GM12875 (cell line): ENCODE measurements at regions not wholly inside any gene's neighbourhood (a gene's known extent, or its start where the extent isn't known, plus 50 kb on each side); places are given as distances from the start of the nearest gene placed in this dataset.

Source experiments
- H3K4me3 ChIP-seq: one replicate; pipeline ENCODE4 v1.5.1; 2011; ENCODE audit warnings: low read depth, low read length, control low read depth
- TF ChIP-seq, protein P1 (sequence below): IDR thresholded peaks from 2 replicates; pipeline ENCODE4 v1.5.1; 2011; ENCODE audit warnings: low read depth, mild to moderate bottlenecking, control low read depth, inconsistent platforms, low read length, moderate library complexity, borderline replicate concordance; ENCODE audit not compliant: insufficient read depth

DNA sequence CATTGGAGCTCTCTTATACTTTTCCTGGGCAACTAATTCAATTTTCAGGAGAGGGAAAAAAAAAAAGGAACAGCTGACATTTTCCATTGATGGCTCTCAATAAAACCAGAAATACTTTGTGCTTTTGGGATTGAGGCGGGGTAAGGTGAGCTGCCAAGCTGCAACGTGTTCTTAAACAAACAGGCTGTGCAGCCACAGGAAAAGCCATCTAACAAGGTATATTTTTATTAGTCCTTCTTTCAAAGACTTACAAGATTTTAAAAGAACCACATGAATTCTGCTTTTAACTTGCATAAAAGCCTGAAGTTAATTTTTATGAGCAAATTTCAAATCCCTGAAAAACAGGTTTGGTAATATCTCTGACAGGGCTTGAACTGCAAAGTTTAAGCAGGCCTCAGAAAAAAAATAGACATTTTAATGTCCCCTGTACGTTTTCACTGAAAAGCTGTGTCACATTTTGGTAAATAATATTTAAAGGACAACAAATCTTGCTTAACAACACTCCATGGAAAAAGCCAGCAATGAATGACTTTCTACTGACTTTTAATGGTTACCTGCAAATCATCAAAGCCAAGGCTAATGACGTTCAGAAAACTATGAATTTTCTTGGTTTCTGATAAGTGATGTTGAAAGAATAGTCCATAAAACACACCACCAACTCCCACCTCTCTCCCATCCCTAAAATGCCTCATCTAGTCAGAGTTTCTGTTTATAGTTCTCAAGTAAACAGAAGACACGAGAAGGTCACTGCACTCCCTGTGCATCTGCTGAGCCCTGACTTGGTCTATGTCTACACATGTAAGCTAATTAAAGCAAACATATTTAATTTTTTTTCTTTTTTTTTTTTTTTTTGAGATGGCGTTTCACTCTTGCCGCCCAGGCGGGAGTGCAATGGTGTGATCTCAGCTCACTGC lies 433.6 kb downstream of the PIK3R1 start:
- TF ChIP-seq, protein P1, sequence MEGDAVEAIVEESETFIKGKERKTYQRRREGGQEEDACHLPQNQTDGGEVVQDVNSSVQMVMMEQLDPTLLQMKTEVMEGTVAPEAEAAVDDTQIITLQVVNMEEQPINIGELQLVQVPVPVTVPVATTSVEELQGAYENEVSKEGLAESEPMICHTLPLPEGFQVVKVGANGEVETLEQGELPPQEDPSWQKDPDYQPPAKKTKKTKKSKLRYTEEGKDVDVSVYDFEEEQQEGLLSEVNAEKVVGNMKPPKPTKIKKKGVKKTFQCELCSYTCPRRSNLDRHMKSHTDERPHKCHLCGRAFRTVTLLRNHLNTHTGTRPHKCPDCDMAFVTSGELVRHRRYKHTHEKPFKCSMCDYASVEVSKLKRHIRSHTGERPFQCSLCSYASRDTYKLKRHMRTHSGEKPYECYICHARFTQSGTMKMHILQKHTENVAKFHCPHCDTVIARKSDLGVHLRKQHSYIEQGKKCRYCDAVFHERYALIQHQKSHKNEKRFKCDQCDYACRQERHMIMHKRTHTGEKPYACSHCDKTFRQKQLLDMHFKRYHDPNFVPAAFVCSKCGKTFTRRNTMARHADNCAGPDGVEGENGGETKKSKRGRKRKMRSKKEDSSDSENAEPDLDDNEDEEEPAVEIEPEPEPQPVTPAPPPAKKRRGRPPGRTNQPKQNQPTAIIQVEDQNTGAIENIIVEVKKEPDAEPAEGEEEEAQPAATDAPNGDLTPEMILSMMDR: no peak
- H3K4me3 ChIP-seq: no peak overlapping the region

DNA sequence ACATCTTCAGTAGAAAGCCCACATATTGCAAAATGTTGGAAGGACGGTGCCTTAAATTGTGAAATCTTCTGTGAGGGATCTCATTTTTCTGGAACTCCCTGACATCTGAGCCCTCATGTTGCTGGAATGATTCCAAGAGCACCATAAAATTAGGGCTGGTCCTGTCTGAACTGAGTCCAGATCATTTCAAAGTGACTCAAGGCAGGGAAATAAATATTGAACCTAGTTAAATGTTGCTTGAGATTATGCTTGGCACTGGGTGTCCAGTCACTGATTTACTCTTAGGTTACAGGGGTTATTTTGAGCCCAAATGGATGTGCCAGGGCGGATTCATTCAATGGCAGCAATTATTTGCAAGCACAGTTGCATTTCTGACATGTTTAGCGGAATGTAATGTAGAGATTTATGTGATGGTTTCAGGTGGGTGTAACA lies 437.0 kb downstream of the PIK3R1 start:
- TF ChIP-seq, protein P1: no peak
- H3K4me3 ChIP-seq: no peak overlapping the region

DNA sequence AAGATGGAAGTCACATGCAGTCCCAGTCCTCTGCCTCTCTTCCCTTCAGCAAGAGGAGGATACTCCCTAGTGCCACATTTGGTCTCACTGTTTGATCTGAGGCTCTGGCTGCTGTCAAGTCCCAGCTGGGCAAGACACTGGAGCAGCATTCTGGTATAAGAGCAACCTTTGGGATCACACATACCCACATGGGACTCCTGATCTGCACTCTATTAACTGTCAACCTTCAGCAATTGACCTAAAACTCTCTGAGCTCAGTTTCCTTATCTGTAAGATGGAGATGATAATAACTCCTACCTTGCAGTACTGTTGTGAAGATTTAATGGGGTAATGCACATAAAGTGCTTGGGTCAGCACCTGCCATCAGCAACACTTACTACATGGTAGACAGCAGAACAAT lies 437.9 kb downstream of the PIK3R1 start:
- TF ChIP-seq, protein P1: no peak
- H3K4me3 ChIP-seq: no peak overlapping the region

DNA sequence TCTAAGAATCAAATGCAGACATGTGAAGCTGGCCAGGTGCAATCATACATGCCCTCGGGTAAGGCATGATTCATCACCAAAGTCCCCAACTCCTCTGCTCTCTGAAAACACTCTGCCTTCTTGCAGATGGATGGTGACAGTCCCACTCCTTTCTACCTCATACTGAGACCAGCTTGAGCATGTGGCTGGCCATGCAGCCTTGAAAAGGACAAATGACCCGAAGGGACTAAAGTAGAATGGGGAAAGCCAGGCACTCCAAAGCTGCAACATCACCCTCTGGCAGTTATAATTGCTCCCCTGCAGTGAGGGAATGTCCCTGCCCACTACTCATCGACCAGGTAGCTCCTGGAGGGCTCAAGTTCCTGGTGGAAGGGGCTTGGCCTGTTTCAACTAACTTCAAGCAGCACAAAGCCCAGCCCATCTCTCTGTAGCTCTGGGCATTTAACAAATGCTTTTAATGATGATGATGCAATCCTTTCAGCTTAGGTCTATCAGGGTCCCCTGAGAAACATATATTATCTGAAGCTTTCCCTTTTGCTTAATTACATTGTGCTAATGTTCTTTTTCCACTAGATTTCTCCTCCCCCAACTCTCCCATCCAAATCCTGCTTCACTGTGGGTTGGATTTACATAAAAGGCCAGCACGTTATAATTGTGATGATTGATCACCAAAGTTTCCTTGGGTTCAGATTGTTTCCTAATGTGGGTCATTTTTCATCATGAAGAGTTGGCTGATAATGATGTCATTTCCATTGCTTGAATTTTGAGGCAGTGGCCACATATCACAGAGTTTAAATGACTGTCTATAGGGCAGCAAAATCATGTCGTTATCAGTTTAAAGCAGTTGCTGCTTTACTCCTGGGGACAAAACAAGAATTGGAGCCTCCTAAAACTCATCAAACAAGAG lies 436.5 kb upstream of the SLC30A5 start:
- TF ChIP-seq, protein P1: no peak
- no peak overlapping the region for H3K4me3 ChIP-seq

DNA sequence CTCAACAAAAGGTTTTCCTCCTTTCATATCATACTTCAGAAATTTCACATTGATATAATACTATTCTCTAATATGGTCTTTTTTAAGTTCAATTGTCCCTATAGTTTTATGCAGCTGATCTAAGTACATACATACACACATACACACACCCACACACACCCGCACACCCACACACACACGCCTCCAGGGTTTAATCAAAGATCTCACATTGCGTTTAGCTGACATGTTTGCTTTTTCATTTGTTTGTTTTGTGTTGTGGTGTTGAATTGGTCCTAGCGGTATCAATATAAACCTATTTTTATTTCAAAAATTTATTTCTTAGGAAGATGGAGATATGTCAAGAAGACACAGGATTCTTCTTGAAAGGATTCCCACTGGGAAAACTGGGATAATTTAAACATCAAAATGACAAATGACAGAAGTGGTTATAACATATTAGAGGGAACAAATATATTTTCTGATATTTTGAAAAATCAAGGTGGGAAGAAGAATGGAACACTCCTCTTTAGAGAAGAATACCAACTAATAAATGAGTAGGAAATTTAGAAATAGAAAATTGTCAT lies 434.9 kb upstream of the SLC30A5 start:
- TF ChIP-seq, protein P1: no peak
- no peak overlapping the region for H3K4me3 ChIP-seq

DNA sequence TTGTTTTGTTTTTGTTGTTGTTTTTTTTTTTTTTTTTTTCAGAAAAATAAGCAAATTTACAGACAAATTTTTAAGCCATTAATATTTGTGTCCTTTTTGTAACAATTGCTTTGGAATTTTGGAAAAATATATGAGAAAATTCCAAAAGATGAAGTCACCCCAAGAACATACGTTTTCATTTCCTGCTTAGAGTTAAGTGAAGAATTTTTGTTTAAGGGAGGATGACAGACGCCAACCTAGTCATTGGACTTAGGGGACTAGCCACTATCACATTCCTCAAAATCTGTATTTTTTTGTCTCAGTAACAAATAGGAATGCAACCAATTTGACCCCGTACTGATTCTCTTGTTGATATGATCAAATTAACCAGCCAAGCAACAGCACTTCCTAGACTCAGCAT lies 433.9 kb upstream of the SLC30A5 start:
- TF ChIP-seq, protein P1: no peak

More for the DNA sequence above, 433.9 kb upstream of the SLC30A5 start:
- H3K4me3 ChIP-seq: no peak overlapping the region
